ENCODE measurements at regions not wholly inside any gene's neighbourhood (a gene's known extent, or its start where the extent isn't known, plus 50 kb on each side); places are given as distances from the start of the nearest gene placed in this dataset.

GRCh38 chr2:195333869-195334268 lies 323.2 kb upstream of the SLC39A10 start:
- CTCF ChIA-PET, result no interaction called here
- Mint-ChIP-seq H3K27me3 (ENCODE audit: low read depth) (no peaks in the 10 kb centered on the region), H3K36me3 (no peaks in the 10 kb centered on the region), H3K27ac (no peak overlapping the region), H3K9me3 (peaks cover 20% of the 10 kb centered on the region), H3K4me3 (no peak overlapping the region), H3K4me1 (peaks cover 8% of the 10 kb centered on the region)
- ATAC-seq (no peak), DNase-seq (ENCODE audit: low spot score) (no peak)
- TF ChIP-seq IRF2 (CRISPR knock-in tag; IDR thresholded peaks at IDR 0.05; ENCODE audit: borderline replicate concordance, low read depth) (no peak), SMAD3 (CRISPR knock-in tag; IDR thresholded peaks at IDR 0.05; ENCODE audit: borderline replicate concordance) (no peak), ZNF138 (CRISPR knock-in tag; conservative IDR thresholded peaks at IDR 0.05) (no peak), ETV6 (CRISPR knock-in tag; IDR thresholded peaks at IDR 0.05) (no peak)
- POLR2A ChIA-PET, result no interaction called here

- Mint-ChIP-seq H3K4me3 (no peak overlapping the region), H3K9me3 (peaks cover 19% of the 10 kb centered on the region), H3K4me1 (no peaks in the 10 kb centered on the region), H3K27me3 (ENCODE audit: low read depth) (no peaks in the 10 kb centered on the region), H3K36me3 (no peaks in the 10 kb centered on the region), H3K27ac (no peak overlapping the region)
- ChIA-PET POLR2A (no interaction called here), CTCF (no interaction called here)
- no peak for TF ChIP-seq FOXJ3 (CRISPR knock-in tag; IDR thresholded peaks at IDR 0.05; ENCODE audit: borderline replicate concordance)
- TF ChIP-seq ZNF219 (CRISPR knock-in tag; IDR thresholded peaks at IDR 0.05; ENCODE audit: borderline replicate concordance), result no peak
- no peak for TF ChIP-seq TP53 (CRISPR knock-in tag; IDR thresholded peaks at IDR 0.05)
- TF ChIP-seq PREB (CRISPR knock-in tag; IDR thresholded peaks at IDR 0.05; ENCODE audit: borderline replicate concordance), result no peak
- TF ChIP-seq E2F4 (CRISPR knock-in tag; IDR thresholded peaks at IDR 0.05; ENCODE audit: borderline replicate concordance, low read depth), result no peak
- TF ChIP-seq IRF2 (CRISPR knock-in tag; IDR thresholded peaks at IDR 0.05; ENCODE audit: borderline replicate concordance, low read depth), result no peak
- TF ChIP-seq TCF7 (CRISPR knock-in tag; IDR thresholded peaks at IDR 0.05; ENCODE audit: low read depth), result no peak
- TF ChIP-seq, protein P1, sequence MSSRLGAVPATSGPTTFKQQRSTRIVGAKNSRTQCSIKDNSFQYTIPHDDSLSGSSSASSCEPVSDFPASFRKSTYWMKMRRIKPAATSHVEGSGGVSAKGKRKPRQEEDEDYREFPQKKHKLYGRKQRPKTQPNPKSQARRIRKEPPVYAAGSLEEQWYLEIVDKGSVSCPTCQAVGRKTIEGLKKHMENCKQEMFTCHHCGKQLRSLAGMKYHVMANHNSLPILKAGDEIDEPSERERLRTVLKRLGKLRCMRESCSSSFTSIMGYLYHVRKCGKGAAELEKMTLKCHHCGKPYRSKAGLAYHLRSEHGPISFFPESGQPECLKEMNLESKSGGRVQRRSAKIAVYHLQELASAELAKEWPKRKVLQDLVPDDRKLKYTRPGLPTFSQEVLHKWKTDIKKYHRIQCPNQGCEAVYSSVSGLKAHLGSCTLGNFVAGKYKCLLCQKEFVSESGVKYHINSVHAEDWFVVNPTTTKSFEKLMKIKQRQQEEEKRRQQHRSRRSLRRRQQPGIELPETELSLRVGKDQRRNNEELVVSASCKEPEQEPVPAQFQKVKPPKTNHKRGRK (CRISPR knock-in tag; IDR thresholded peaks at IDR 0.05; ENCODE audit: borderline replicate concordance), result no peak
- TF ChIP-seq, protein P2, sequence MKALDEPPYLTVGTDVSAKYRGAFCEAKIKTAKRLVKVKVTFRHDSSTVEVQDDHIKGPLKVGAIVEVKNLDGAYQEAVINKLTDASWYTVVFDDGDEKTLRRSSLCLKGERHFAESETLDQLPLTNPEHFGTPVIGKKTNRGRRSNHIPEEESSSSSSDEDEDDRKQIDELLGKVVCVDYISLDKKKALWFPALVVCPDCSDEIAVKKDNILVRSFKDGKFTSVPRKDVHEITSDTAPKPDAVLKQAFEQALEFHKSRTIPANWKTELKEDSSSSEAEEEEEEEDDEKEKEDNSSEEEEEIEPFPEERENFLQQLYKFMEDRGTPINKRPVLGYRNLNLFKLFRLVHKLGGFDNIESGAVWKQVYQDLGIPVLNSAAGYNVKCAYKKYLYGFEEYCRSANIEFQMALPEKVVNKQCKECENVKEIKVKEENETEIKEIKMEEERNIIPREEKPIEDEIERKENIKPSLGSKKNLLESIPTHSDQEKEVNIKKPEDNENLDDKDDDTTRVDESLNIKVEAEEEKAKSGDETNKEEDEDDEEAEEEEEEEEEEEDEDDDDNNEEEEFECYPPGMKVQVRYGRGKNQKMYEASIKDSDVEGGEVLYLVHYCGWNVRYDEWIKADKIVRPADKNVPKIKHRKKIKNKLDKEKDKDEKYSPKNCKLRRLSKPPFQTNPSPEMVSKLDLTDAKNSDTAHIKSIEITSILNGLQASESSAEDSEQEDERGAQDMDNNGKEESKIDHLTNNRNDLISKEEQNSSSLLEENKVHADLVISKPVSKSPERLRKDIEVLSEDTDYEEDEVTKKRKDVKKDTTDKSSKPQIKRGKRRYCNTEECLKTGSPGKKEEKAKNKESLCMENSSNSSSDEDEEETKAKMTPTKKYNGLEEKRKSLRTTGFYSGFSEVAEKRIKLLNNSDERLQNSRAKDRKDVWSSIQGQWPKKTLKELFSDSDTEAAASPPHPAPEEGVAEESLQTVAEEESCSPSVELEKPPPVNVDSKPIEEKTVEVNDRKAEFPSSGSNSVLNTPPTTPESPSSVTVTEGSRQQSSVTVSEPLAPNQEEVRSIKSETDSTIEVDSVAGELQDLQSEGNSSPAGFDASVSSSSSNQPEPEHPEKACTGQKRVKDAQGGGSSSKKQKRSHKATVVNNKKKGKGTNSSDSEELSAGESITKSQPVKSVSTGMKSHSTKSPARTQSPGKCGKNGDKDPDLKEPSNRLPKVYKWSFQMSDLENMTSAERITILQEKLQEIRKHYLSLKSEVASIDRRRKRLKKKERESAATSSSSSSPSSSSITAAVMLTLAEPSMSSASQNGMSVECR (CRISPR knock-in tag; IDR thresholded peaks at IDR 0.05; ENCODE audit: borderline replicate concordance), result no peak
- no peak for TF ChIP-seq ZNF232 (CRISPR knock-in tag; IDR thresholded peaks at IDR 0.05)
- TF ChIP-seq JAZF1 (CRISPR knock-in tag; IDR thresholded peaks at IDR 0.05), result no peak
- TF ChIP-seq ZNF317 (CRISPR knock-in tag; IDR thresholded peaks at IDR 0.05; ENCODE audit: borderline replicate concordance, low read depth), result no peak
- no peak for TF ChIP-seq GABPB1 (CRISPR knock-in tag; IDR thresholded peaks at IDR 0.05)
- TF ChIP-seq, protein P3, sequence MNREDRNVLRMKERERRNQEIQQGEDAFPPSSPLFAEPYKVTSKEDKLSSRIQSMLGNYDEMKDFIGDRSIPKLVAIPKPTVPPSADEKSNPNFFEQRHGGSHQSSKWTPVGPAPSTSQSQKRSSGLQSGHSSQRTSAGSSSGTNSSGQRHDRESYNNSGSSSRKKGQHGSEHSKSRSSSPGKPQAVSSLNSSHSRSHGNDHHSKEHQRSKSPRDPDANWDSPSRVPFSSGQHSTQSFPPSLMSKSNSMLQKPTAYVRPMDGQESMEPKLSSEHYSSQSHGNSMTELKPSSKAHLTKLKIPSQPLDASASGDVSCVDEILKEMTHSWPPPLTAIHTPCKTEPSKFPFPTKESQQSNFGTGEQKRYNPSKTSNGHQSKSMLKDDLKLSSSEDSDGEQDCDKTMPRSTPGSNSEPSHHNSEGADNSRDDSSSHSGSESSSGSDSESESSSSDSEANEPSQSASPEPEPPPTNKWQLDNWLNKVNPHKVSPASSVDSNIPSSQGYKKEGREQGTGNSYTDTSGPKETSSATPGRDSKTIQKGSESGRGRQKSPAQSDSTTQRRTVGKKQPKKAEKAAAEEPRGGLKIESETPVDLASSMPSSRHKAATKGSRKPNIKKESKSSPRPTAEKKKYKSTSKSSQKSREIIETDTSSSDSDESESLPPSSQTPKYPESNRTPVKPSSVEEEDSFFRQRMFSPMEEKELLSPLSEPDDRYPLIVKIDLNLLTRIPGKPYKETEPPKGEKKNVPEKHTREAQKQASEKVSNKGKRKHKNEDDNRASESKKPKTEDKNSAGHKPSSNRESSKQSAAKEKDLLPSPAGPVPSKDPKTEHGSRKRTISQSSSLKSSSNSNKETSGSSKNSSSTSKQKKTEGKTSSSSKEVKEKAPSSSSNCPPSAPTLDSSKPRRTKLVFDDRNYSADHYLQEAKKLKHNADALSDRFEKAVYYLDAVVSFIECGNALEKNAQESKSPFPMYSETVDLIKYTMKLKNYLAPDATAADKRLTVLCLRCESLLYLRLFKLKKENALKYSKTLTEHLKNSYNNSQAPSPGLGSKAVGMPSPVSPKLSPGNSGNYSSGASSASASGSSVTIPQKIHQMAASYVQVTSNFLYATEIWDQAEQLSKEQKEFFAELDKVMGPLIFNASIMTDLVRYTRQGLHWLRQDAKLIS (CRISPR knock-in tag; IDR thresholded peaks at IDR 0.05; ENCODE audit: borderline replicate concordance), result no peak
- TF ChIP-seq GTF2I (CRISPR knock-in tag; conservative IDR thresholded peaks at IDR 0.05), result no peak
- no peak for TF ChIP-seq ATF3 (CRISPR knock-in tag; conservative IDR thresholded peaks at IDR 0.05)
- TF ChIP-seq ATF1 (CRISPR knock-in tag; IDR thresholded peaks at IDR 0.05), result no peak
- no peak for TF ChIP-seq OVOL2 (CRISPR knock-in tag; IDR thresholded peaks at IDR 0.05; ENCODE audit: borderline replicate concordance)
- TF ChIP-seq GRHL2 (CRISPR knock-in tag; IDR thresholded peaks at IDR 0.05; ENCODE audit: insufficient replicate concordance, severe bottlenecking), result no peak
- DNase-seq (ENCODE audit: low spot score) (no peak), ATAC-seq (no peak)
Observed at GRCh38 chr2:195331966-195332365, 325.1 kb upstream of the SLC39A10 start.

Data from WTC11 (cell line).